Right forelimb (tissue), 1 donor: ENCODE measurements at regions not wholly inside any gene's neighbourhood (a gene's known extent, or its start where the extent isn't known, plus 50 kb on each side); places are given as distances from the start of the nearest gene placed in this dataset.
"Not testable (repeated sequence)": the region's sequence is repeated elsewhere in the genome, so short reads cannot be mapped to it uniquely, and the experiment has no call there.

Experiments used
- DNase-seq: peaks from one replicate; pipeline ENCODE4 v3.0.0-alpha.2; 2018

DNA sequence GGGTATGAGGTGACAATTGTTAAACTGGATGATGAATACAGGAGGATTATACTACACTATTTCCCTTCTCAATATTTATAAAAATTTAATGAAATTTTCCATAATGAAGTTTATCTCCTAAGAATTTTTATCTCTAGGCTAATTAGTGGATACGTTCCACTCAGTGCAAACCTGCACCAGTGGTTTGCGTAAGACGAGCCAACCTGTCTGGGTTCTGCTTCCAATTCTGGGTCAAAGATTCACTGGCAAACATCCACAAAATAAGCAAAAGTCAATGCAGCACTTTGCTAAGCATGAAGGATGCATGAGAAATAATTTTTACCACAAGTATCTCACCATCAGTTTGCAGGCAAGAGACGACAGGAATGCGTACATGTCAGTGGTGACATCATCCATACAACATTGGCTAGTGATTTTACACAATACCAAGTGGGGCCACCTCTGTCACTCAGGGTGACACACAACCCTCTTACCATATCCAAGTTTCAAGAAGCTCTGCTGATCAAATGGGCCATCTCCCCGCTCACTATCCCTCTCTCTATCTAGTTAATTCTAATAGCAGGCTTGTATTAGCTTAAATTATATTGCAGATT, 51.7 kb downstream of the FAM50B start:
- no peak for DNase-seq

DNA sequence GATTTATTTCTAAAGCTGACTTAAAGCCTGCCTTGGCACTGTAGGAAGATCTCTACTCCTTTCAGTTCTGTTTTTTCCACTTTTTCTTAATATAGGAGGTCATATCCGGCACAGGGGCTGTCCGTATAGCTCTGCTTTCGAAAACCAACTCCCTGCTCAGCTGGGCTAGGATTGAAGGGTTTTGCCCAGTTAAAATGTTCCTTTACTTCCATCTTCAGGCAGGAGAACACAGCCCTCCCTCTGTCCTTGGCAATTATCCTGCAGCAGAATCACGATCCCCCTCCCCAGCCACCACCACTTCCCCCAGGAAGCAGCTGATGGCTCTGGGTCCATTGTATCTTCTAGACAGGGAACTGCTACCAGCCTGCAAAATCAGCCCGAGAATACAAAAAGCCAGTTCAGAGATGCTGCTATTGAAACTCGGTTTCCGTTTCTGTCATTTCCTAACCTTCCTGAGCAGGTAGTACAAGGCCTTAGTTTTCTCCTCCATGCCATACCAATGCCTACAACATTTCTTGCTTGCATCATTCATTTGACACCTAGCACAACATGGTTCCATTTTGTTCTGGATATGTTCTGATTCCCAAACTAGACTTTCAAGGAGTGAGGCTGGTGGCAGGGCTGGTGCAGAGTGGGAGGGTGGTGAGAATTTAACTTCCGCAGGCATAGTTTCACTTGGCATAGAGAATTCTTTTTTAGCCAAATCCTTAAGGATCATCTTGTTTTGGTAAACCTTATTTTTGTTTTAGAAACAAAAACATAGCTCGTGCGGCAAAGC, 53.9 kb downstream of the FAM50B start:
- no peak for DNase-seq

DNA sequence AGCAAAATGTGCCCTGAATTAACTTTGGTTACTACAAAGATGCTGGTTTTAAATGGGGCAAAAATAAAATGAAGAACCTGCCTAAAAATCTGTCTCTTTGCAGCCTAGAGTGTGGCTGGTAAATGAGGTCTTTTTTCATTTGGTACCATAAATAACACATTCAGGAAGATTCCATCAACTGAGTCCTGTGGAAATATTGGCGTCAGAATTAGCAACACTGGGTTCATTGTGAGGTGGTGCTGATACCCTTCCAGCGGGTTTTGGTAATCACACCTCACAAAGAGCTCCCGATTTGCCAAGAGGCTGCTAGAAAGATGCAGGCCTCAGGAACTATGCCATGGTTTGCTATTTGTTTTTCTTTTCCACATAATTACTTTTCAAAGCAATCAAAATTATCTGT, 55.3 kb downstream of the FAM50B start:
- DNase-seq = no peak

DNA sequence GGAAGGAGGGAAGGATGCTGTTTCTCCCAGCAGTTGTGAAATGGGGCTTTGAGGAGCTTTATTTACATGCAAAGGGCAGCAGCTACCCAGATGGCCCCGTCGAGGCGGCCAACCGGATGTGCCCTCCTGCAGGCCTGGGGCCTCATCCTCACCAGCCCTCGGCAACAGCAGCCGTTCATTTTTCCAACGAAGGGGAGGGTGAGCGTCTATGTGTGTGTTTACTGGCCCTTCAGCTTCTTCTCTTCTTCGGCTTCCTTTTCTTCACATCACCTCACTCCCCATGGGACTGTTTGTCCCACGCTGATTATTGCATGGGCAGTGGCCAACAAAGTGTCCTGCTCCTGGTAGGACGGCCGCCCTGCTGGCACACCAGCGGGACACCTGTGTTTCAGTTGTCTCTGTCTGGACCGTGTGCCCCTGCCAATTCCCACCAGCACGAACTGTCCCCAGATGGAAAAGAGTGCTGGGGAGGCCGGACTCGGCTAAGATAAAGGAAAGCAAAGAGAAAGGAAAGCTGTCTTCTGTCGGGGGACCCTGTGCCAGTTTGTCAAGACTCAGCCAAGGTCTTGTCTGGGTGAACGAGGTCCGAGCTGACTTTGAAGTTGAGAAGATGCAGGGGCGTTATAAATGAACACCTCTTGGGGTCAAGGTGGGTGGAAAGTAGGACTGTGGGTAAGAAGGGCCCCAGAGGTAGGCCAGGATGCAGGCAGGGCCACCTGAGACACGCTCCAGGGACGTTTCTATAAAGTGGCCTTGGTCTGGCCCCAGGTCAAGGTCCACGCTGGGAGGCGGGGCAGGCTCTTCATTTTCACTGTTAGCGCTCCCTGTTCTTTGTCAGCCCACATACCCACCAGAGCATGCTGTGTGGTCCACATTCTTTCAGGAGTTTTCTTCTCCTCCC, 57.0 kb downstream of the FAM50B start:
- no peak for DNase-seq

DNA sequence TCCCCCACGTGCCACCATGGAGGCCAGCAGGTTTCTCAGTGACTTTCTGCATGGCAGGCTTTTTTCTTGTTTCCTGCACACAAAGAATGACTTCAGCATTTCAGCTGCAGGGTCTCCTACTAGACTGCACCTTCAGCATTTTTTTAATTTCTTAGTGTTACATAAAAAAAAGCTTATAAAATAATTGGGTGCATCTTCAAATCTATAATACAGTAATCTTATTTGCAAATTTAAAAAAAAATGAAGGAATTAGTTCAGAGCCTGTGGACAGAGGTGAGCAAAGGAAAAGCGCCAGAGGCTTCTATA, 57.6 kb downstream of the FAM50B start:
- DNase-seq = no peak

DNA sequence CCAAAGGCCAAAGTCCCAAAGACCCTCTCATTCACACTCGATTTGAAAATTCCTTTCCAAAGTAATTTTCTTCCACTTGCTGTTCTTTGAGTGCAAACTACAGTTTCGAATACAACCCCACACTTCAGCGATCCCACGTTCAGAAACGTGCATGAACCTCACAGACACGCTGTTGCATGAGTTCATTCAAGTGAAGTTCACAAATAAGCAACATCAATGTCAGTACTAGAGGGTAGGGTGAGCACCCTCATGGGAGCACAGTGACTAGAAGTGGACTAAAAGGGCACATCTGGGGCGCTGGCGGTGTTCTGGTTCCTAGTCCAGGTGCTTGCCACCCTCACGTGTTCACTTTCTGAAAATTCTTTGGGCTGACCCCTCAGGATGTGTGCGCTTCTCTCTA, 59.0 kb downstream of the FAM50B start:
- no peak for DNase-seq

DNA sequence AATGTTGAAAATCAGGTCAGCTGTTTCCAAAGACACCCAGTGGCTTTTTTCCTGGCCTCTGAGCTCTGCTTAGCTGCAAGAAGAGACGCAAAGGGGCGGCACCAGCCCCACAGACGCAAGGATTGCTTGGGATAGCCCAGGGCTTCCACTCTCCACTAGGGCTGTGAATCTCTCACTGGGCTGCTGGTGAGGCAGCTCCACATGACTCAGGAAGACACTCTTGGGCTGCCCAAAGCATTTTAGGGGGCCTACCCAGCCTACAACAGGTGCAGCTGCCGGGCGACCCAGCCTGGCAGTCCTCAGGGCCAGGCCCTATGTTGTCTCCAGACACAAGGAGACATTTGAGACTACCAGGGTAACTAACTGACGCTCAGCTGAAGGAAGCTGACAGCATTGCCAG, 59.8 kb downstream of the FAM50B start:
- no peak for DNase-seq

DNA sequence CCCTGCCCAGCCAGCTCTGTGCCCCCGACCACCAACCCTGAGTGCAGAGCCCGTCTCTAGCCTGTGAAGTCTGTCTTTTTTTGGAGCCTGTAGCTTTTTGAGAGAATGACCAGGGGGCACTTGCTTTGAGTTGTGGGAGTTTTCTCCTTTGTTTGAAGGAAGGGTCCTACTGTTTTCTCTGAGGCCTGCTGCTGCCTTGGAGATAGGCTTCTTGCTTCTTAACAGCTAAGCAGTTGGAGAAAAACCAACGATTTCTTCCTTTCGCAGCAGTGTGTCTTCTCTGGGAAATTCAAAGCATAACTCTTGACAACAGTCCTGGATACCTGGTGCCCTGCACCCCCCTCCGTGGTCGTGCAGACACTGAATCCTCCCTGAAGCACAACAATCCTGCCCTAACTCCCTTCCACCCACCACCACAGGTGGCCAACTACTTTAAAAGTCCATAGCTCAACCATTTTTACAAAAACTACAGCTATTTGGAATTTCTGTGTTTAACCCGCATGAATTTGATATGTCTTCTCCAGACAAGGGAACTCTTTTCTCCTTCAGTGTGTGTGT, 61.0 kb downstream of the FAM50B start:
- DNase-seq = no peak

DNA sequence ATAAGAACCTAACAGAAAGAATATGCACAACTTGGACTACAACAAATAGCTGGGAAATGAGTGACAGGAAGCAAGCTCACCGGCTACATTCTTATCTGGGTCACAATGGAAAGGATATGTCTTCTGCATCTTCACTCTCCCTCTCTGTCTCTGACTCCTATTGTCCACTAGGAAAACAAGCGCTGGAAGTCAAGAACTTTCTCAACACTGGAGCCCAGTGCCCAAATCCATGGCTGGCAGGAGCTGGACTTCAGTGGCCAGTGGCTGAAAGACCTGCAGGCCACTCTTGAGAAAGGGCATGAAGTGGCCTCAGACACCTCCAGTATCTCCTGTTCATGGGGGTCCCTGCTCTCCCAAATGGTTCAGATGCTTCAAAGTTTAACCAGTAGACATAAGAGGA, 62.0 kb downstream of the FAM50B start:
- no peak for DNase-seq

DNA sequence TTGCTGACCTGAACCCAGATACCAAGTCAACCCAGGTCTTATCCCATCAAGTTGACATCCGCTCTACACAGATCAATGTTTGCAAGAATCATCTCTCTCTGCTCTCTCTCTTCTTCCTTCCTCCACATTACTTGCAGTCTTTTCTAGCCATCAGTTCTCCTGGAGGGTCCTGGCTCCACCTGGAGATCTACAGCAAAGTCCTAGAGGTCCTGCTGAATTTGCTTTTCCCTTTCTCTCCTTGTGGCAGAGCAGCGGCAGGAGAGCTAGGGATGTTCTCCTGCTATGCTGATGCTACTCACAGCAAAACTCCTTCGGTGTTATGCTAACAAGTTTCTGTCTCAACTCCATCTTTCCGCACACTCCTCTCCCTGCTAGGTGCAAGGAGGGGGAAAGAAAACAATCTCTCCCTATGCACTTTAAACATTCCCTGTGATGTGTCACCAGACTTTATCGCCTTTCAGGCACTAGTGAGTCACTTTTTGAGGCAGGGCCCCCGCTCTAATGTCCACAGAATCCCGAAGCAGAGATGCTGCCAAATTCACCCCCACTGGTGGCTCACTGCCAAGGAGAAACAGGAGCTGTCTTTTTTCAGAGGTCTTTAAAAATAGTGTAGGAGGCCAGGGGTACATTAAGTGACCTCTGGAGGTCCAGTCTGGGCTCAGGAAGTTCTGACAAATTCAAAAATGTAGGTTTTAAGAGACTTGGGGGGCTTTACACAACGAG, 62.6 kb downstream of the FAM50B start:
- DNase-seq = peak; percentile 85

DNA sequence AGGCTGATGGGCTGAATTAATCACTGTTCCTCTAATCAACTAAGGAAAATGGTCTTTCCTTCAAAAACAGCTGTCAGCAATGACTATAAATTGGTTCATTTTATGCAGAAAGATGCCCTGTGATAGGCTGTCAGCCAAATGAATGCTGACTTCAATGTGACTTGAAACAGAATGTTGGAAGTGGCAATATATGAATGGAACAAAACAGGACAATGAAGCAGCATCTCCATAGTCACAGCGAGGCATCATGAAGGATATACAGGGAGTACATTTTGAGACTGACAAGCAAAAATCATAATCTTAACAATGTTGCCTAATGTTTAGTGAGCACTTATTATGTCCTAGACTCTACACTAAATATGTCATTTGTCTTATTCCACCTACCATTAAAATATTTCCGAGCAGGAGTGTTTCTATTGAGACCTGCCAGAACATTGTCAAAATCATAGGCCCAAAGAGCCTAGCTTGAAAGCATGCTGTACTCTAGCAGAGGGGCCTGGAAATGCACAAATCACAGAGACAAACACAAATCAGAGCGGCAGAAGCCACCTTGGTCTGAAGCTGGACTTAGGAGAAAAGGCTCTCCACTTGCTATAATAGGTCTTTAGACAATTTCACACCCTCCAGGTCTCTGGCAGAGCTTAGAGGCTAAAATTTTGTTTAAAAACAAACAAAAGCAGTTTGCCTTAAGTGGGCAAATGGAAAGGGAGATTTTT, 63.3 kb downstream of the FAM50B start:
- DNase-seq = no peak

DNA sequence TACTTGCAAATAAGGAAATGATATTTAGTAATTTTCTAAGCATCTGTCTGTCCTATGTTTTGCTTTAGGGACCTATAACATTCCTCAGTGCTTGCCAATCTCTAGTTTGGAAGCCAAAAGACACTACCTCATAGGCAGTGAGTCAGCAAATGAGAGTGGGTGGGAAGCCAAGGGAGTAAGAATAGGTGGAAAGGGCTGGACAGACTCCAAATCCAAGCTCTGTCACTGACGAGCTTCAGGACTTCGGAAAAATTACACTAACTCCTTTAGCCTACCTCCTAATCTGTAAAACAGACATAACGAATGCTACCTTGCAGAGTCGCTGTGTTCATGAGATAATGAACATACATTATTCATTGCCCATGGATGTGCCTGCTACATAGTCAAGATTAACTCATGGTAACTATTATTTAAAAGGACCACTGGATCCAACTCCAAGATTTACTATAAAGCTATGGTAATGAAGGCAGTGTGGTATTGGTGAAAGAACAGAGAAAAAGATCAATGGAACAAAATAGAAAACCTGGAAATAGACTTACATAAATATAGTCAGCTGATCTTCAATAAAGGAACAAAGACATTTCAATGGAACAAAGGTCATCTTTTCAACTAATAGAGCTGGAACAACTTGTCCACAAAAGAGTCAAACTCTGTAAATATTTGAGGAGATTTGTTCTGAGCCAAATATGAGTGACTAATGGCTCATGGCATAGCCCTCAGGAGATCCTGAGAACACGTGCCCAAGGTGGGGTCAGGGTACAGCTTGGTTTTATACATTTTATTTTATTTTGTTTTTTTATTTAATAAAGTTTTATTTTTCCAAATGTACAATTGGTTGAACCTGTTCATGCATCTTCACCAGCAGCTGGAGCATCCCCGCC, 64.1 kb downstream of the FAM50B start:
- peak; percentile 82 for DNase-seq

DNA sequence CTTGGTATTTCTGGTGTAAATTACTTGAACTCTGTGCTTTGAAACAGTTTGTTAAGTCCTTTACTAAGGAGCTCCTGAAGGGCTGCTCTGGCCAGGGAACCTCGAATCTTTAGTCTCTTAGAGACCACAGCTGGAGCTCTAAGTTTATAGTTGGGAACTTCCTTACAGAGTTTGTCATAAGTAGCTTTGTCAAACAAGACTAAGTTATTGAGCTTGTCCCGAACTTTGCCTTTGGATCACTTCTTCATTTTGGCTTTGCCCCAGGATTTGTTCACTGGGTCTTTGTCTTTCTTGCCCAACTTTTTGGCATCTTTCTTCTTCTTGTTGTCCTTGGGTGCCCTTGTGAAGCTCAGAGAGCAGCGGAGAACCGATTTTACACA, 64.8 kb downstream of the FAM50B start:
- DNase-seq = no peak

DNA sequence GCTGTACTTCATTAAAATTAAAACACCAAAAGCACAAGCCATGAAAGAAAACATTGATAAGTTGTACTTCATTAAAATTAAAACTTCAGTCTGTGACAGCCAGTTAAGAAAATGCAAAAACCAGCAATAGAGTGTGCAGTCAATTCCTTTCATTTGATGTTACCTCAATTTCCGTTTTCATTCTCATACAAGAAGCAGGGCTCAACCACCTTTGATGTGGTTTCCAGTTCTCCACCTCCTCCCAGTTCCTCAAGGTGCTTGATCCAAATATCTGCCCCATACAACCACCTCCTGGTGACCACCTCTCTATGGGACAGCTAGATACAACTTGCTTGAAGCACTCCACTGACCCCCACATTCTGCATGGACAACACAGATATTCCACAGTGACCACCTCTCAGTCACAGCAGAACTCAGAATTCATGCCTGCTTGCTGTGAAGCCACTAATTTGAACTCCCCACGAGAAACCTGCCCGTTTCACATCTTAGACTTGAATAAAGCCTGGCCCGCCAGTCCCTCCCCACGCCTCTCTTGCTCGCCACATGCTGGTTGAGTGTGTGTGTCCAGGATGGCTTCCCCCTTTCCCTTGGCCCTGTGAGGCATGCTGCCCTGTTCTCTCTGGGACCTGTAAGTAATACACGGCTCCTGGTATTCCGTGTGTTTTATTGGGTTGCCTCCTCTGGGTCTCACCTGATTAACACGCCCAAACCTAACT, 66.1 kb downstream of the FAM50B start:
- DNase-seq = no peak

DNA sequence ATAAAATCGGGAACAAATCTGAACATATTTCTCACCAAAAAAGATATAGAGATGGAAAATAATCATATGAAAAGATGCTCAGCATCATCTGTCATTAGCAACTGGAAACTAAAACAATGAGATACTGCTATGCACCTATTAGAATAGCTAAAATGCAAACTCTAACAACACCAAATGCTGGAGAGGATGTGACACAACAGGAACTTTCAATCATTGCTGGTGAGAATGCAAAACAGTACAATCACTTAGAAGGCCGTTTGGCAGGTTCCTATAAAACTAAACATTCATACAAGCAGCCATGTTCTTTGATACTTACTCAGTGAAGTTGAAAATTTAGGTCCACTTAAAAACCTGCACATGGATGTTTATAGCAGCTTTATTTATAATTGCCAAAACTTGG, 67.0 kb downstream of the FAM50B start:
- no peak for DNase-seq

DNA sequence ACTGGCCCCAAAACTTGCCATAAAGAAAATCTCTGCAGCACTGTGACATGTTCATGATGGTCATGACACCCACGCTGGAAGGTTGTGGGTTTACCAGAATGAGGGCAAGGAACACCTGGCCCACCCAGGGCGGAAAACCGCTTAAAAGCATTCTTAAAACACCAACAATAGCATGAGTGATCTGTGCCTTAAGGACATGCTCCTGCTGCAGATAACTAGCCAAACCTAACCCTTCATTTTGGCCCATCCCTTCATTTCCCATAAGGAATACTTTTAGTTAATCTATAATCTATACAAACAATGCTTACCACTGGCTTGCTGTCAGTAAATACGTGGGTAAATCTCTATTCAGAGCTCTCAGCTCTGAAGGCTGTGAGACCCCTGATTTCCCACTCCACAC, 67.6 kb downstream of the FAM50B start:
- DNase-seq = not testable (repeated sequence)

DNA sequence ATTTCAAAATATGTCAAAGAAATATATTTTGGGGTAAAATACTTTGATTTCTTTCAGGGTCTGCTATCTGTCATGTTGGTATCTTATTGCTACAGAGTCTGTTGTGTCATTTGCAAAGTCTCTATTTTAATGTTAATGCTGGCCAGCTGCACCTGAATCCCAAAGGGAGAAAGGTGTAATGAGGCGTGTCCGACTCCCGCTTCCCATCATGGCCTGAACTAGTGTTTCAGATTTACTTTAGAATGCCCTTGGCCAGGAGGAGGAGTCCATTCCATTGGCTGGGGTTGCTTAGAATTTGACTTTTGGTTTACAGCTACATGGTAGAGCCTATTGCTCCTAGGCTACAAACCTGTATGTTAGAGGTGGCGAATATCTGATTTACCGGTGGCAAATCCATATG, 69.3 kb downstream of the FAM50B start:
- DNase-seq = no peak

DNA sequence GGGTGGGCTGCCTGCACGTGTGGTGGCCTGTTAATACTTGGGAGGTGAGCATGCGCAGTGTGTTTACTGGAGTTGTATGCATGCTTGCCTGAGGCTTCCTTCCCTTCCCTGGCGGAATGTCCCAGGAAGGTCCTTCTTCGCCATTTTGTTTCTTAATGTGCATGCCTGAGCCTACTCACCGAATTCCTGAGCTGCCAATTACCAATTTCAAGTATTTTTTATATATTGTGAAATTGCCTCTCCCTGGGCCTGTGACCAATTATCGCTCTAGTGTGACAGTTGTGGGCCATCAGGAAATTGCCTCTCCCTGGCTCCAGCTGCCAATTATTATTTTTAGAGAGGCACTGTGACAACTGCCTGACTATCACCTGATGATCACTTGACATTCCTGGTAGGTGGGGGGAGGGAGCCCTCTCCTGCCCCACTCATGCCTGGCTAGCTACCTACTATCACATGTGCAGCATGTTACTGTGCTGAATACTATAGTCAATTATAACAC, 70.0 kb downstream of the FAM50B start:
- DNase-seq = no peak

DNA sequence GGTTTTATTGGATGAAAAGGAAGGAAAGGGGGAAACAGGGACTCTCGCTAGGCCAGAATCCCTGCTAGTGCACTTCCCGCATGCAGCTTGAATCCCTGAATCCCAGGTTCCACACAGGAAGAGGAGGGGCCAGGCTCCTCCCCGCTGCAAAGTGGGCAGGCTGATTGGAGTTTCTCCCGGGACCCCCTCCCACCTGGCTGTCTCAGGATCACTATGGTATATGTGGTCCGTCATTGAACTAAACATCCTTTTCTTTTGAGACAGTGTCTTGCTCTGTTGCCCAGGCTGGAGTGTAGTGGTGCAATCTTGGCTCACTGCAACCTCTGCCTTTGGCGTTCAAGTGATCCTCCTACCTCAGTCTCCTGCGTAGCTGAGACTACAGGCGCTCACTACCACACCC, 70.7 kb downstream of the FAM50B start:
- no peak for DNase-seq

DNA sequence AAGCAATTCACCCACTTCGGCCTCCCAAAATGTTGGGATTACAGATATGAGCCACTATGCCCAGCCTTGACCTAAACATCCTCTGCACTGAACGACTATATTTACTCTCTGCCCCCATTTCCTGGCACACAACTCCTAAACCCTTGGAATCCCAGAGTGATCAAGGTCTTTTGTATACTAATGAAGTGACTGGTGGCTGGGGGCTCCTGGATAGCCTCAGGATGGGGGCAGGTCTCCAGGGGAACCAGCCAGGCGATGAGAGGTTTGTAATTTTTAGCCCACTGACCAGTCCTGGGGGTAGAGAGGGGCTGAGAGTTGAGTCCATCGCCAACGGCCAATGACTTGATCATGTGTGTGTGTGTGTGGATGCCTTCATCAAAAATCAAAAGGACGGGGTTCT, 71.1 kb downstream of the FAM50B start:
- DNase-seq = no peak
